ENCODE measurements at regions not wholly inside any gene's neighbourhood (a gene's known extent, or its start where the extent isn't known, plus 50 kb on each side); places are given as distances from the start of the nearest gene placed in this dataset.

DNA sequence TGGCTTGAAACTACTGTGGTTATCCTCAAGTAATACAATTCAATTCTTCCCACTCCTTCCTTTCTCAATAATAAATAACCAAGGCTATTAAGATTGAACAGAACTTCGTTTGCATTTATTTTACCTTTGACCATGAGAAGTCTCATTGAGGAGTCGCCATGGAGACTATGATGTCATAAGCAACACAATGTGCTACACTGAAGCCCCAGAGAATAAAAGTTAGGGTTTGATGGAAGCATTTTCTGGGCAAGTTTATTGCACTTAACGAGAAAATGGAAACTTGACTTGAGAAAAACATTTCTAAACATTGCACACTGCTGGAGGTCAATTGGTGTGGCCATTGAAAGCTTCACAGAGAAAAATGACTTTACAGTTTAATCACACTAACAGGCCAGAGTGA is 121.5 kb downstream of the FAM76B start:
- TF ChIP-seq, protein P1, sequence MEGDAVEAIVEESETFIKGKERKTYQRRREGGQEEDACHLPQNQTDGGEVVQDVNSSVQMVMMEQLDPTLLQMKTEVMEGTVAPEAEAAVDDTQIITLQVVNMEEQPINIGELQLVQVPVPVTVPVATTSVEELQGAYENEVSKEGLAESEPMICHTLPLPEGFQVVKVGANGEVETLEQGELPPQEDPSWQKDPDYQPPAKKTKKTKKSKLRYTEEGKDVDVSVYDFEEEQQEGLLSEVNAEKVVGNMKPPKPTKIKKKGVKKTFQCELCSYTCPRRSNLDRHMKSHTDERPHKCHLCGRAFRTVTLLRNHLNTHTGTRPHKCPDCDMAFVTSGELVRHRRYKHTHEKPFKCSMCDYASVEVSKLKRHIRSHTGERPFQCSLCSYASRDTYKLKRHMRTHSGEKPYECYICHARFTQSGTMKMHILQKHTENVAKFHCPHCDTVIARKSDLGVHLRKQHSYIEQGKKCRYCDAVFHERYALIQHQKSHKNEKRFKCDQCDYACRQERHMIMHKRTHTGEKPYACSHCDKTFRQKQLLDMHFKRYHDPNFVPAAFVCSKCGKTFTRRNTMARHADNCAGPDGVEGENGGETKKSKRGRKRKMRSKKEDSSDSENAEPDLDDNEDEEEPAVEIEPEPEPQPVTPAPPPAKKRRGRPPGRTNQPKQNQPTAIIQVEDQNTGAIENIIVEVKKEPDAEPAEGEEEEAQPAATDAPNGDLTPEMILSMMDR (conservative IDR thresholded peaks at IDR 0.05; ENCODE audit: low read depth, low read length) = no peak
- TF ChIP-seq EZH2 (IDR thresholded peaks at IDR 0.05; ENCODE audit: borderline replicate concordance, low read depth, low read length, poor library complexity, severe bottlenecking) = no peak

All from A673 (cell line).